Skin epidermis (tissue), 12 donors: ENCODE measurements at regions not wholly inside any gene's neighbourhood (a gene's known extent, or its start where the extent isn't known, plus 50 kb on each side); places are given as distances from the start of the nearest gene placed in this dataset.
"Not testable (repeated sequence)": the region's sequence is repeated elsewhere in the genome, so short reads cannot be mapped to it uniquely, and the experiment has no call there.

Experiments used
- H3K27ac ChIP-seq, 21 experiments: fragments of 200-600 bp; sonication (generic) in 11 of 21; one replicate each; pipeline ENCODE4 v1.5.0; 2020; ENCODE audit warnings: mild to moderate bottlenecking in 3 of 21, inconsistent platforms in 2 of 21, moderate library complexity in 2 of 21
- H3K4me3 ChIP-seq, 7 experiments: fragments of 200-600 bp; sonication (generic) in 2 of 7; one replicate each; pipeline ENCODE4 v1.5.0; 2020; ENCODE audit warnings: inconsistent platforms in 2 of 7, mild to moderate bottlenecking in 2 of 7, moderate library complexity in 1 of 7

- not testable (repeated sequence) for H3K27ac ChIP-seq, H3K4me3 ChIP-seq
Observed at GRCh38 chr2:13443554-13444261, 727.0 kb downstream of the TRIB2 start.

DNA sequence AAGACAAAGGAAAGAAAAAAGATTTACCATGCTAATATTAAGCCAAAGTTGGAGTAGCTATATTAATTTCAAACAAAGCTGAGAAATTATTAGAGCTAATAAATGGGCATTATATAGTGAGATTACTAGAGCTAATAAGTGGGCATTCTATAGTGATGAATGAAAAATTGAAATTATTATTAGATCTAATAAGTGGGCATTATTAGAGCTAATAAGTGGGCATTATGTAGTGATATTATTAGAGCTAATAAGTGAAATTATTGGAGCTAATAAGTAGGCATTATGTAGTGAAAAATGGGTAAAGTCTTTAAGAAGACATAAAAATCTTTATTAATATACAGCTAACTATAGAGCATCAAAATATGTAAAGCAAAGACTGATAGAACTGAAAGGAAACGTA is 745.7 kb downstream of the TRIB2 start:
- H3K4me3 ChIP-seq, result no peak overlapping the region
- no peak overlapping the region for H3K27ac ChIP-seq

DNA sequence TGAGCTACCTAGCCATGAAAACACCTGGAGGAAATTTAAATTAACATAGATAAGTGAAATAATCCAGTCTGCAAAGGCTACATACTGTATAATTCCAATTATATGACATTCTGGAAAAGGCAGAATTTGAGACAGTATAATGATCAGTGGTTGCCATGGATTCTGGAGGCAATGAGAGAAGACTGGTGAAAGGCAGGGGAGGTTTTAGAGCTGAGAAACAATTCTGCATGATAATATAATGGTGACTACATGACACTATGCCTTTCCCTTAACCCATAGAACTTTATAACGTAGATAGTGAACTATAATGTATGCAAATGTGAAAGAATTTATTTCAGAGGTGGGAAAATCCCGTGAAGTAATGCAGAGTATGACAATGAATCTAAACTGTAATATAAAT is 749.3 kb downstream of the TRIB2 start:
- no peak overlapping the region for H3K27ac ChIP-seq
- no peak overlapping the region for H3K4me3 ChIP-seq

- Histone ChIP-seq H3K27ac (no peak overlapping the region), H3K4me3 (no peak overlapping the region)
Observed at GRCh38 chr2:13474538-13474937, 757.8 kb downstream of the TRIB2 start.

GRCh38 chr2:13480057-13480456 is 763.3 kb downstream of the TRIB2 start:
- H3K27ac ChIP-seq, result no peak overlapping the region
- H3K4me3 ChIP-seq, result no peak overlapping the region

DNA sequence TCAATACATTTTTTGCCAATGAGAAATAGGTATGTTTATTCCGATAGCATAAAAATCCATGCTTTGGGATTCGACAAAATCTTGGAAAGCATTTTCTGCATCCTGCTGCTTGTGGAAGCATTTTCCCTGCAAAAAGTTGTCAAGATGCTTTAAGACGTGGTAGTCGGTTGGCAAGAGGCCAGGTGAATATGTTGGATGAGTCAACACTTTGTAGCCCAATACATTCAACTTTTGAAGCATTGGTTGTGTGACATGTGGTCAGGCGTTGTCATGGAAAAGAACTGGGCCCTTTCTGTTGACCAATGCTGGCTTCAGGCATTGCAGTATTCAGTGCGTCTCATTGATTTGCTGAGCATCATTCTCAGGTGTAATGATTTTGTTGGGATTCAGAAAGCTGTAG is 764.5 kb downstream of the TRIB2 start:
- Histone ChIP-seq H3K4me3 (no peak overlapping the region), H3K27ac (no peak overlapping the region)

DNA sequence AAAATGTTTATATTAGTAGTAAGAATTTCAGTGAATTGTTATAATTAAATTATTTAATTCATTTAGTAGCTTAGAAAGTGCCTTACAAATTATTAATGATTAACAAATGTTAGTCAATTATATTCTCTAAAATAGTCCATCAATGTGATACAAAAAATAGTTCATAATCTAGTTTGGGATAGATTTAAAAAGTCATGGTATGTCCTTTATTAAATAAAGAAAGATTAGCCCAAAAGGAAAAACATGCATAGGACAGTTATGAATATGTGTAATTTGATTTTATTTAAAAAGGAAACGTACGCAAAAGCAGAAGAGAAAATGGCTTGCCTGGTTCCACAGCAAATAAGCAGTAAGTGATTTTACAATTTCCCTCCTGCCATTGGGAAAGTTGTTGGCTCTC is 768.5 kb downstream of the TRIB2 start:
- H3K4me3 ChIP-seq, result no peak overlapping the region
- no peak overlapping the region for H3K27ac ChIP-seq

DNA sequence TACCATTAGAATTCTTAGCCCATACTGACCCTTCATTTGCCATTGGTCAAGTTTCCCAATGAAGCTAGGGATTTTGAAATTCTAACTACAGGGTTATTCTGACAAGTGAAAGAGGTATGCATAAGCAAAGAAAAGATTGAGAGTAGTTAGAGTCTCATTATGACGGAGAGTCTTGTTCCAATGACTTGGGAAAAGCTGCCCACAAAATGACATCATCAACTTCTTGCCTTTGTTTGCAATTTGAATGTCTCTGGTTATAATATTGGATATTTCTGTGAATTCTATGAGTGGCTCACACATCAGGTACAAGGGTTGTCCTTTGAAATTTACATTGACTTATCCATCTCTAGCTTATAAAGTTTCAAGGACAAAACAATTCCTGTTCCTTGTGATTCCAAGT is 772.2 kb downstream of the TRIB2 start:
- no peak overlapping the region for H3K4me3 ChIP-seq
- no peak overlapping the region for H3K27ac ChIP-seq

DNA sequence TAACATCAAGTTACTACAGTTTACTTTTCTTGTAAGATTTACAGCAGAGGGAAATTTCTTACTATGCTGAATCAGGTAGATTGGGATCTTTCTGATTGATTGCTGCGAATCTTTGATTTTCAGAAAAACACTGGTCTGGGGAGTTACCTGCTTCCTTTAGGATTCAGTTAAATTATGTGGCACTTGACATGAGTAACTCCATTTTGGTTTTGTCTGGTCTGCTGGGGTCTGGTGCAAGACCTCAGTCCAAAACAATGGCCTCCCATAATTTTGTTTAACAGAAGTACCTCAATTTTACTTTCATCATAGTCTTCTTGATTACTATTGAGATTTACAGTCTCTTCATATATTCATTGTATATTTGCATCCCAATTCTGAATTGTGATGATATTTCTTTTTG is 775.5 kb downstream of the TRIB2 start:
- Histone ChIP-seq H3K27ac (no peak overlapping the region), H3K4me3 (no peak overlapping the region)

- Histone ChIP-seq H3K27ac (no peak overlapping the region), H3K4me3 (no peak overlapping the region)
Observed at GRCh38 chr2:13495051-13495450, 778.3 kb downstream of the TRIB2 start.

DNA sequence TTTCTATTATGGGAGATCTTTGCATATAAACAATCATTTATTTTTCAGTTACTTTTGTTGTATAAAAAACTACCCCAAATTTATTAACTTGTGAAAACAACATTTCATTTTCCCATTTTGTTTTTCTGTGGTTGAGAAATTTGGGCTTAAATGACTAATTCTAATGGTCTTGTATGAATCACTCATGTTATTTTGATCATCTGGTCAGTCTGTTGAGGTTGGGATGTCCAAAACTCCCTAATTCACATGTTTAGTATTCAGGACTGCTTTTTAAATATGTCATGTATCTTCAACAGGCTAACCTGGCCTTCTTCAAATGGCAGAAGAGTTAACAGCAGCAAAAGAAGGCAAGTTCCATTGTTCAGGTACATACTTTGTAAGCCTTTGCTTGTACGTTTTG is 788.1 kb downstream of the TRIB2 start:
- Histone ChIP-seq H3K4me3 (no peak overlapping the region), H3K27ac (no peak overlapping the region)

DNA sequence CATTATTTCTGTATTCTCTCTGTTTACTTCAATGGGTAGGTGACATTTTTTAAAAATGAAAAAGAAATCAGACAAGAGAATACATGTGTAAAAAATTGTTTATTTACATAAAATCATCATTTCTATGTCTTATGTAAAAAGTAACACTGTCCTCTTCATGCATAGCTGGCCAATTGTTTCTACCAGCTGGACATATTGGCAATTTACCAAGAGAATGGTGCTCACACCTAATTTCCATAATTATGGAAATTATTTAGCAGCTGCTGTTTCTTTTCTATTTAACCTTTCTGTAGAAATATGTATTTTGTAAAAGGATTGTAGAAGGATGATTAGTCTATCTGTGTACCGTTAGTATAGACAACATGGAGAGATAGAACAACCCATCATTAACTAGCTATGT is 791.9 kb downstream of the TRIB2 start:
- Histone ChIP-seq H3K27ac (no peak overlapping the region), H3K4me3 (no peak overlapping the region)

- no peak overlapping the region for H3K27ac ChIP-seq
- H3K4me3 ChIP-seq, result no peak overlapping the region
Observed at GRCh38 chr2:13515254-13515653, 798.5 kb downstream of the TRIB2 start.

- Histone ChIP-seq H3K27ac (peak overlapping the region in 1 of 21 experiments; percentile 73), H3K4me3 (no peak overlapping the region)
Observed at GRCh38 chr2:13522096-13522495, 805.4 kb downstream of the TRIB2 start.

DNA sequence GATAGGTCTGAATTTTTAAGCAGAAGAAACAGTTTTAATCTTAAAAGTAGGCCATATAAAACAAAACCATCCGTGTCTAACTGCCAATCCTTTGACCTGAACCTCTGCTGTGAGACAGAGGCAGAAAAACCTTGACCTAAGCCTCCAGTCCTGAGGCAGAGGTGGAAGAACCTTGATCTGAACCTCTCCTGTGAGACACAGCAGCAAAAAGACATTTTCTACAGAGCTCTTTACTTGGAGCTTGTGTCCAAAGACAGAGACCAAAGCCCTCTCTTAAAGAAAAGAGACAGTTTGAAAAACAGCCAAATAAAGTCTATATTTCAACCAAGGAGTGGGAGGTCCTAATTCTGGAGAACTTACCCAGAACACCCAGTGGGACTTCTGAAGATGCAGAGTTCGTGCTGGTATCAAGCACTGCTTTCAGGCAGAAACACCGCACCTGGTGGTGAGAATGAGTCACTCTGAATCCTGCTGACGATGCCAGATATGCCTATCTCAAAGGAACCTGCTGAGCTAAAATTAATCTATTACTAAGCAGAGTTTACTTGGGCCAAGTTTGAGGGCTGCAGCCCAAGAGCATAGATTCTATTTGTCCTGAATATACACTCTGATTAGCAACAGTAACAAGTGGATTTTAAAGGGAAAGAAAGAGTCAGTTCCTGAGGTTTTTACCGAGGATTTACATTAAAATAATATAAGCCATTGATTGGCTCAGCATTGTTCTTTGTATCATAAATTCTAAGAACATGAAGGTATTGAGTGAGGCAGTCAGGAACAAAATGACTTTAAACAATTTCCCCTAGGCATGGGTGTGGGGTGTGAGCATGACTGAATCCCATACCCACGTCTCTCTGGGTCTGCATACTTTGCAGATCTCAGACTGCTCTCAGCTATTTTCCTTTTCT is 806.4 kb downstream of the TRIB2 start:
- Histone ChIP-seq H3K4me3 (no peak overlapping the region), H3K27ac (peak overlapping the region in 4 of 21 experiments; percentile 51 to 73 (median 64))

DNA sequence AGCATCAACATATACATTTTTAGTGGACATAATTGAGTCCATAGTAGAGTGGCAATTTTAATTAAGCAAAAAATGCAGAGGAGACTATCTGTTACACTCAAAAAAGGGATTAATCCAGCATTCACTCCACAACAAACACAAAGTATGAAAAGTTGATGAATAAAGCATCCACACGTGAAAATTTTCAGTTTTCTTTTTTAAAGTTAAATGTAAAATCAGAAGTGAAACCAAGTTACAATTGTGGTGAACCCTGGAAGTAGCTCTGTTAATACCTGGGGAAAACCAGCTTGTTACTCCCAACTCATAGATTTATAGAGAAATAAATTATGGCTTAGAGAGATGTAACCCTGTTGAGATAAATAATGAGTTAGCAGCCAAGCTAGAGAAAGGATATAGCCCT is 807.8 kb downstream of the TRIB2 start:
- Histone ChIP-seq H3K27ac (peak overlapping the region in 1 of 21 experiments; percentile 21), H3K4me3 (no peak overlapping the region)

- not testable (repeated sequence) for H3K4me3 ChIP-seq, H3K27ac ChIP-seq
Observed at GRCh38 chr2:13531735-13532410, 815.1 kb downstream of the TRIB2 start.

GRCh38 chr2:13532781-13533523 is 816.2 kb downstream of the TRIB2 start:
- H3K4me3 ChIP-seq, H3K27ac ChIP-seq: not testable (repeated sequence)

DNA sequence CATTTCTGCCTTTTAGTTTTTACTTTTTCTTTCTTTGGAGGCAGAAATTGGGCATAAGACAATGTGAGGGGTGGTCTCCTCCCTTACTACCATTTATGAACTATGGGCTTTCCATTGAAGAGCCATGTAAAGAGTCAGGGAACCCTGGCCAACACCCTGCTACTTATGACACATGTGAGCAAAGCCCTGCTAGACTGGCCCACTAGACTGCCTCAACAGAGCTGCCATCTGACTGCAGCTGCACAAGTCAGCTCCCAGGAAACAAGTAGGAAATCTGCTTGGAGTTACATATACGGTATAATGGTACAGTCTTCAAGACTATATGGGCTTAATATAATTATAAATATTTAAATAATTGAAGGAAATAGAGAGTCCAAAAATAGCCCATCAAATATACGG is 816.8 kb downstream of the TRIB2 start:
- H3K4me3 ChIP-seq, result no peak overlapping the region
- H3K27ac ChIP-seq, result no peak overlapping the region

DNA sequence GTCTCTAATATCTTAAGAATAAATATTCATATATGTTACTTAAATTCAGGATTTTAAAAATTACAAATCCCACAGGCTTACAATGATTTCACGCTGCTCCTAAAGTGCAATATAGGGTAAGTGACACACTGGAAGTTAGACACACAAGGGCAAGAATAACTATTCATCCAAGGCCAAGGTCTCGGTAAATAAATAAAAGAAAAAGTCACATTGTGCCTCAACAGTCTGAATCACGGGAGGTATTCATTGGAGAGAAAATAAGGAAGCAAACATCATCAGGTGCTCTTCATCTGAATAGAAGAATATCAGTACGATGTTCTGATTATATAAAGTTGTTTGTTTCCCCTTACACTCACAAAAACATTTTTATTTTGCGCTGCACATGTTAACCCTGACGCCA is 820.2 kb downstream of the TRIB2 start:
- H3K4me3 ChIP-seq, result no peak overlapping the region

More for the DNA sequence above, 820.2 kb downstream of the TRIB2 start:
- H3K27ac ChIP-seq, result no peak overlapping the region
